ENCODE measurements at regions not wholly inside any gene's neighbourhood (a gene's known extent, or its start where the extent isn't known, plus 50 kb on each side); places are given as distances from the start of the nearest gene placed in this dataset.

GRCh38 chr7:115561335-115562110 is 469.0 kb downstream of the TFEC start:
- TF ChIP-seq TCF4 (CRISPR knock-in tag; IDR thresholded peaks at IDR 0.05; ENCODE audit: borderline replicate concordance) (no peak), TOX (CRISPR knock-in tag; IDR thresholded peaks at IDR 0.05; ENCODE audit: borderline replicate concordance) (no peak), TSHZ2 (CRISPR knock-in tag; IDR thresholded peaks at IDR 0.05) (no peak), GLIS3 (CRISPR knock-in tag; IDR thresholded peaks at IDR 0.05) (no peak), ESRRG (CRISPR knock-in tag; IDR thresholded peaks at IDR 0.05) (no peak), BACH2 (CRISPR knock-in tag; IDR thresholded peaks at IDR 0.05; ENCODE audit: borderline replicate concordance) (no peak), ARNTL (CRISPR knock-in tag; IDR thresholded peaks at IDR 0.05; ENCODE audit: borderline replicate concordance, low read depth) (no peak), RARB (CRISPR knock-in tag; IDR thresholded peaks at IDR 0.05) (no peak), ISL1 (CRISPR knock-in tag; IDR thresholded peaks at IDR 0.05) (no peak), CSDC2 (CRISPR knock-in tag; IDR thresholded peaks at IDR 0.05) (no peak), ZC3H10 (CRISPR knock-in tag; IDR thresholded peaks at IDR 0.05) (no peak), PPARA (CRISPR knock-in tag; IDR thresholded peaks at IDR 0.05; ENCODE audit: borderline replicate concordance) (no peak), OSR1 (CRISPR knock-in tag; IDR thresholded peaks at IDR 0.05) (no peak), ZFP3 (CRISPR knock-in tag; IDR thresholded peaks at IDR 0.05) (no peak), SNAI2 (CRISPR knock-in tag; IDR thresholded peaks at IDR 0.05) (no peak), CREB5 (CRISPR knock-in tag; IDR thresholded peaks at IDR 0.05; ENCODE audit: low read depth) (no peak), ZNF8 (CRISPR knock-in tag; IDR thresholded peaks at IDR 0.05) (no peak)
- TF ChIP-seq, protein P1, sequence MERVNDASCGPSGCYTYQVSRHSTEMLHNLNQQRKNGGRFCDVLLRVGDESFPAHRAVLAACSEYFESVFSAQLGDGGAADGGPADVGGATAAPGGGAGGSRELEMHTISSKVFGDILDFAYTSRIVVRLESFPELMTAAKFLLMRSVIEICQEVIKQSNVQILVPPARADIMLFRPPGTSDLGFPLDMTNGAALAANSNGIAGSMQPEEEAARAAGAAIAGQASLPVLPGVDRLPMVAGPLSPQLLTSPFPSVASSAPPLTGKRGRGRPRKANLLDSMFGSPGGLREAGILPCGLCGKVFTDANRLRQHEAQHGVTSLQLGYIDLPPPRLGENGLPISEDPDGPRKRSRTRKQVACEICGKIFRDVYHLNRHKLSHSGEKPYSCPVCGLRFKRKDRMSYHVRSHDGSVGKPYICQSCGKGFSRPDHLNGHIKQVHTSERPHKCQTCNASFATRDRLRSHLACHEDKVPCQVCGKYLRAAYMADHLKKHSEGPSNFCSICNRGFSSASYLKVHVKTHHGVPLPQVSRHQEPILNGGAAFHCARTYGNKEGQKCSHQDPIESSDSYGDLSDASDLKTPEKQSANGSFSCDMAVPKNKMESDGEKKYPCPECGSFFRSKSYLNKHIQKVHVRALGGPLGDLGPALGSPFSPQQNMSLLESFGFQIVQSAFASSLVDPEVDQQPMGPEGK (CRISPR knock-in tag; IDR thresholded peaks at IDR 0.05; ENCODE audit: borderline replicate concordance): no peak
- TF ChIP-seq, protein P2, sequence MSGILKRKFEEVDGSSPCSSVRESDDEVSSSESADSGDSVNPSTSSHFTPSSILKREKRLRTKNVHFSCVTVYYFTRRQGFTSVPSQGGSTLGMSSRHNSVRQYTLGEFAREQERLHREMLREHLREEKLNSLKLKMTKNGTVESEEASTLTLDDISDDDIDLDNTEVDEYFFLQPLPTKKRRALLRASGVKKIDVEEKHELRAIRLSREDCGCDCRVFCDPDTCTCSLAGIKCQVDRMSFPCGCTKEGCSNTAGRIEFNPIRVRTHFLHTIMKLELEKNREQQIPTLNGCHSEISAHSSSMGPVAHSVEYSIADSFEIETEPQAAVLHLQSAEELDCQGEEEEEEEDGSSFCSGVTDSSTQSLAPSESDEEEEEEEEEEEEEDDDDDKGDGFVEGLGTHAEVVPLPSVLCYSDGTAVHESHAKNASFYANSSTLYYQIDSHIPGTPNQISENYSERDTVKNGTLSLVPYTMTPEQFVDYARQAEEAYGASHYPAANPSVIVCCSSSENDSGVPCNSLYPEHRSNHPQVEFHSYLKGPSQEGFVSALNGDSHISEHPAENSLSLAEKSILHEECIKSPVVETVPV (CRISPR knock-in tag; IDR thresholded peaks at IDR 0.05): no peak
- TF ChIP-seq, protein P3, sequence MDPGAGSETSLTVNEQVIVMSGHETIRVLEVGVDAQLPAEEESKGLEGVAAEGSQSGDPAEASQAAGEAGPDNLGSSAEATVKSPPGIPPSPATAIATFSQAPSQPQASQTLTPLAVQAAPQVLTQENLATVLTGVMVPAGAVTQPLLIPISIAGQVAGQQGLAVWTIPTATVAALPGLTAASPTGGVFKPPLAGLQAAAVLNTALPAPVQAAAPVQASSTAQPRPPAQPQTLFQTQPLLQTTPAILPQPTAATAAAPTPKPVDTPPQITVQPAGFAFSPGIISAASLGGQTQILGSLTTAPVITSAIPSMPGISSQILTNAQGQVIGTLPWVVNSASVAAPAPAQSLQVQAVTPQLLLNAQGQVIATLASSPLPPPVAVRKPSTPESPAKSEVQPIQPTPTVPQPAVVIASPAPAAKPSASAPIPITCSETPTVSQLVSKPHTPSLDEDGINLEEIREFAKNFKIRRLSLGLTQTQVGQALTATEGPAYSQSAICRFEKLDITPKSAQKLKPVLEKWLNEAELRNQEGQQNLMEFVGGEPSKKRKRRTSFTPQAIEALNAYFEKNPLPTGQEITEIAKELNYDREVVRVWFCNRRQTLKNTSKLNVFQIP (CRISPR knock-in tag; IDR thresholded peaks at IDR 0.05; ENCODE audit: borderline replicate concordance, low read depth): no peak
- ATAC-seq: no peak

DNA sequence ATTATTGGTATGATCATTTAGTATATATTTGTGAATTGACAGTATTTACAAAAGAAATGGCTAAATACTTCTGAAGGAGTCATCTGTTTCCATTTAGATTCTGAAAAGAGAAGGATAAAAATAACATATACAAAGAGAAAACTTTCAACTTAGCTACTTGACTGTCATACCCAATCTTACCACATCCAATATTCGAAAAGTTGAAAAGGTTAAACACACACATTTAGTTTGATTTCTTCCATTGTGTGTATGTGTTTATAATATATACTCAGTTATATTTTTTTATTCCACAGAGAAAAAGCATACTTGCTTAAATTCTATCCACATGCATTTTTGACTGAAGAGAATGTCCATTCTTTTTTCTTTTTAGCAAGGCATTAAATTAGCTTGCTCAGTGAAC is 470.7 kb downstream of the TFEC start:
- no peak for ATAC-seq
- TF ChIP-seq ESRRG (CRISPR knock-in tag; IDR thresholded peaks at IDR 0.05) (no peak), CSDC2 (CRISPR knock-in tag; IDR thresholded peaks at IDR 0.05) (no peak), ARNTL (CRISPR knock-in tag; IDR thresholded peaks at IDR 0.05; ENCODE audit: borderline replicate concordance, low read depth) (no peak), BACH2 (CRISPR knock-in tag; IDR thresholded peaks at IDR 0.05; ENCODE audit: borderline replicate concordance) (no peak), RARB (CRISPR knock-in tag; IDR thresholded peaks at IDR 0.05) (no peak), ZNF70 (CRISPR knock-in tag; IDR thresholded peaks at IDR 0.05) (no peak)
- TF ChIP-seq, protein P2 (CRISPR knock-in tag; IDR thresholded peaks at IDR 0.05): no peak
- TF ChIP-seq, protein P1 (CRISPR knock-in tag; IDR thresholded peaks at IDR 0.05; ENCODE audit: borderline replicate concordance): no peak
- TF ChIP-seq, protein P3 (CRISPR knock-in tag; IDR thresholded peaks at IDR 0.05; ENCODE audit: borderline replicate concordance, low read depth): no peak

All from SK-N-SH treated with all-trans-retinoic acid at 6 μM for 48 hours (cell line).